Keratinocyte (primary cell): ENCODE measurements at regions not wholly inside any gene's neighbourhood (a gene's known extent, or its start where the extent isn't known, plus 50 kb on each side); places are given as distances from the start of the nearest gene placed in this dataset.

Experiments used
- DNase-seq: peaks from one replicate; pipeline ENCODE4 v3.0.0-alpha.2; 2011; ENCODE audit warnings: low read depth, missing footprints, low spot score
- FAIRE-seq: peaks from 2 replicates; lab custom pipeline; 2011; peaks lifted over from hg19 to GRCh38; lab: Jason Lieb, UNC
- H2AFZ ChIP-seq: 2 replicates; pipeline ENCODE4 v1.6.0; 2012; ENCODE audit warnings: low read length, control low read depth, inconsistent platforms; ENCODE audit not compliant: control insufficient read depth
- H3K27ac ChIP-seq: 2 replicates; pipeline ENCODE4 v1.5.1; 2011; ENCODE audit warnings: low read length; ENCODE audit not compliant: control insufficient read depth, insufficient read depth
- H3K27me3 ChIP-seq: 3 replicates; pipeline ENCODE4 v1.6.0; 2011; ENCODE audit warnings: low read length; ENCODE audit not compliant: control insufficient read depth, insufficient read depth; ENCODE audit errors: extremely low read depth
- H3K36me3 ChIP-seq, 2 experiments: 2 replicates in 1 of 2; 3 replicates in 1 of 2; pipeline ENCODE4 v1.5.1; 2011; ENCODE audit warnings: low read length in 2 of 2, mild to moderate bottlenecking in 1 of 2; ENCODE audit not compliant: control insufficient read depth in 2 of 2, insufficient read depth in 2 of 2; ENCODE audit errors: extremely low read depth in 1 of 2
- H3K4me1 ChIP-seq: 3 replicates; pipeline ENCODE4 v1.5.1; 2011; ENCODE audit warnings: low read length; ENCODE audit not compliant: control insufficient read depth, insufficient read depth; ENCODE audit errors: extremely low read depth
- H3K4me2 ChIP-seq: 3 replicates; pipeline ENCODE4 v1.6.0; 2011; ENCODE audit warnings: low read depth, low read length; ENCODE audit not compliant: control insufficient read depth, insufficient read depth; ENCODE audit errors: extremely low read depth
- H3K4me3 ChIP-seq, 3 experiments: fragments of 200-600 bp in 1 of 3; sonication (generic) in 1 of 3; 2 replicates in 2 of 3; 3 replicates in 1 of 3; pipeline ENCODE4 v1.5.1; 2011 to 2016; ENCODE audit warnings: low read length in 3 of 3, mild to moderate bottlenecking in 3 of 3, control low read depth in 2 of 3, inconsistent platforms in 1 of 3, low read depth in 1 of 3, mixed read lengths in 1 of 3, mixed run types in 1 of 3, moderate library complexity in 1 of 3; ENCODE audit not compliant: control insufficient read depth in 2 of 3, insufficient read depth in 2 of 3; ENCODE audit errors: extremely low read depth in 1 of 3
- H3K79me2 ChIP-seq: 2 replicates; pipeline ENCODE4 v1.6.0; 2012; ENCODE audit warnings: low read length; ENCODE audit not compliant: control insufficient read depth, insufficient read depth
- H3K9ac ChIP-seq: 3 replicates; pipeline ENCODE4 v1.6.0; 2011; ENCODE audit warnings: low read length; ENCODE audit not compliant: control insufficient read depth, insufficient read depth; ENCODE audit errors: extremely low read depth
- H3K9me1 ChIP-seq: 3 replicates; pipeline ENCODE4 v1.6.0; 2011; ENCODE audit warnings: low read length; ENCODE audit not compliant: control insufficient read depth, insufficient read depth; ENCODE audit errors: extremely low read depth
- H3K9me3 ChIP-seq: 2 replicates; pipeline ENCODE4 v1.5.1; 2012; ENCODE audit warnings: low read depth, low read length; ENCODE audit not compliant: control insufficient read depth
- H4K20me1 ChIP-seq: 3 replicates; pipeline ENCODE4 v1.6.0; 2011; ENCODE audit warnings: low read length; ENCODE audit not compliant: control insufficient read depth, insufficient read depth; ENCODE audit errors: extremely low read depth
- EZH2 ChIP-seq: IDR thresholded peaks from one replicate; pipeline ENCODE4 v1.6.1; 2012; ENCODE audit warnings: inconsistent platforms, mild to moderate bottlenecking, low read length, moderate library complexity
- dilution Hi-C: fragments of 300-500 bp; cut with MboI; formaldehyde crosslinking; loops from one replicate; pipeline ENCODE4 v1.7.0; 2020; ENCODE audit warnings: low sequenced_read_pairs; ENCODE audit not compliant: extremely low pct_ligation_motif_present
- TF ChIP-seq, protein P1 (sequence below), 3 experiments: IDR thresholded peaks in 1 of 3; conservative IDR thresholded peaks in 1 of 3; optimal IDR thresholded peaks in 1 of 3; 2 replicates in 2 of 3; 3 replicates in 1 of 3; pipeline versions ENCODE3 to v1.5.1; 2011; ENCODE audit warnings: low read length in 3 of 3, mild to moderate bottlenecking in 3 of 3, moderate library complexity in 2 of 3, control low read depth in 1 of 3, inconsistent platforms in 1 of 3; ENCODE audit not compliant: insufficient read depth in 2 of 3; ENCODE audit errors: extremely low read depth in 1 of 3

DNA sequence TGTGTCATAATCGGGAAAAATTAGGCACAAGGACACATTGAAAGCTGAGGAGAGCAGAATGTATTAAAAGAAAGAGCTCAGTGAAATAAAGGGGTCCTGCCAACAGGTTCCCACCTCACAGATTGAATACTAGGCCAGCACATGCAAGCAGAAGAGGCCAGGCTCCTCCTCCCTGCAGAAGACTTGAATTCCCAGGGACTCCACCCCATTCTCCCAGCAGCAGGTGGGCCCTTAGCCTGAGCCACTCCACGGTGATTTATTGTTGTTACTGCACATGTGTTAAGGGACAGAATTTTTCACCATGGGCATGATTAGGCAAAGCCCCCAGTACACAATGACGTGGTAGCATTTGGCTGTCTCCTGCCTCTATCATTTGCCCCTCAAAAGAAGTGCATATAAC is 1844.7 kb downstream of the NCAM2 start:
- dilution Hi-C loops, result no loop called here

DNA sequence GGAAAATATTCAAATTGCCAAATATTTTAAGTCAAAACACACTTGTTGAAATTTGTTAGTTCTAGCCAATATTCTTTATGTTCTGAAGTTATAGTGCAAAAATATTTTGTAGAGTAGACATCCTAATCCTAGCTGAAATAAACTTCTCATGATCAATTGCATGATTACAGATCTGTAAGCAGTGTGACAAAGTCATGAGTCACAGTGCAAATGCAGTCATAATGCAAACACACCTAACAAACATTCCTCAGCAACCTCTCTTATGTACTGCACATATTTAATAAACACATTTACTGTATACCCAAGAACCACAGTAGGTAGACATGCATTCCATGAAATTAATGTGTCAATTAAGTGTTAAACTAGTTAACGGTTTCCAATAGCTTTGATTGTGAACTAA is 1857.4 kb downstream of the NCAM2 start:
- Histone ChIP-seq H3K4me2 (no peak overlapping the region), H3K9me3 (peaks cover 2% of the 10 kb centered on the region), H3K9me1 (no peaks in the 10 kb centered on the region), H3K4me1 (no peaks in the 10 kb centered on the region), H3K36me3 (no peaks in the 10 kb centered on the region), H3K4me3 (no peak overlapping the region), H3K27me3 (no peaks in the 10 kb centered on the region), H4K20me1 (no peaks in the 10 kb centered on the region), H3K9ac (no peak overlapping the region), H2AFZ (no peak overlapping the region), H3K27ac (no peak overlapping the region), H3K79me2 (no peaks in the 10 kb centered on the region)
- DNase-seq (no peak), FAIRE-seq (no peak)
- dilution Hi-C loops, result no loop called here
- TF ChIP-seq, protein P1, sequence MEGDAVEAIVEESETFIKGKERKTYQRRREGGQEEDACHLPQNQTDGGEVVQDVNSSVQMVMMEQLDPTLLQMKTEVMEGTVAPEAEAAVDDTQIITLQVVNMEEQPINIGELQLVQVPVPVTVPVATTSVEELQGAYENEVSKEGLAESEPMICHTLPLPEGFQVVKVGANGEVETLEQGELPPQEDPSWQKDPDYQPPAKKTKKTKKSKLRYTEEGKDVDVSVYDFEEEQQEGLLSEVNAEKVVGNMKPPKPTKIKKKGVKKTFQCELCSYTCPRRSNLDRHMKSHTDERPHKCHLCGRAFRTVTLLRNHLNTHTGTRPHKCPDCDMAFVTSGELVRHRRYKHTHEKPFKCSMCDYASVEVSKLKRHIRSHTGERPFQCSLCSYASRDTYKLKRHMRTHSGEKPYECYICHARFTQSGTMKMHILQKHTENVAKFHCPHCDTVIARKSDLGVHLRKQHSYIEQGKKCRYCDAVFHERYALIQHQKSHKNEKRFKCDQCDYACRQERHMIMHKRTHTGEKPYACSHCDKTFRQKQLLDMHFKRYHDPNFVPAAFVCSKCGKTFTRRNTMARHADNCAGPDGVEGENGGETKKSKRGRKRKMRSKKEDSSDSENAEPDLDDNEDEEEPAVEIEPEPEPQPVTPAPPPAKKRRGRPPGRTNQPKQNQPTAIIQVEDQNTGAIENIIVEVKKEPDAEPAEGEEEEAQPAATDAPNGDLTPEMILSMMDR (optimal IDR thresholded peaks at IDR 0.05 in 1 of 3, IDR thresholded peaks at IDR 0.05 in 1 of 3, conservative IDR thresholded peaks at IDR 0.05 in 1 of 3; ENCODE audit: extremely low read depth in 1 of 3, insufficient read depth in 2 of 3, low read length in 3 of 3), result no peak

More for the DNA sequence above, 1844.7 kb downstream of the NCAM2 start:
- no peak overlapping the region for H3K4me3 ChIP-seq
- no peak for TF ChIP-seq EZH2
- TF ChIP-seq, protein P1 (optimal IDR thresholded peaks at IDR 0.05 in 1 of 3, IDR thresholded peaks at IDR 0.05 in 1 of 3, conservative IDR thresholded peaks at IDR 0.05 in 1 of 3; ENCODE audit: extremely low read depth in 1 of 3, insufficient read depth in 2 of 3, low read length in 3 of 3), result no peak
- no peak overlapping the region for H3K4me2 ChIP-seq
- H3K27ac ChIP-seq, result no peak overlapping the region
- no peaks in the 10 kb centered on the region for H3K27me3 ChIP-seq
- DNase-seq, result no peak
- no peaks in the 10 kb centered on the region for H3K9me1 ChIP-seq
- H3K9me3 ChIP-seq, result no peaks in the 10 kb centered on the region
- no peaks in the 10 kb centered on the region for H3K36me3 ChIP-seq
- H2AFZ ChIP-seq, result no peak overlapping the region
- H3K79me2 ChIP-seq, result no peaks in the 10 kb centered on the region
- no peaks in the 10 kb centered on the region for H4K20me1 ChIP-seq
- no peak for FAIRE-seq
- no peaks in the 10 kb centered on the region for H3K4me1 ChIP-seq
- H3K9ac ChIP-seq, result no peak overlapping the region
